HG03159 (cell line): ENCODE measurements at regions not wholly inside any gene's neighbourhood (a gene's known extent, or its start where the extent isn't known, plus 50 kb on each side); places are given as distances from the start of the nearest gene placed in this dataset.

Source experiments
- ATAC-seq: cut with Tn5 transposase; IDR thresholded peaks from one replicate; pipeline ENCODE4 v1.9.1; 2021; ENCODE audit warnings: mild to moderate bottlenecking, moderate library complexity; ENCODE audit not compliant: unreplicated experiment

DNA sequence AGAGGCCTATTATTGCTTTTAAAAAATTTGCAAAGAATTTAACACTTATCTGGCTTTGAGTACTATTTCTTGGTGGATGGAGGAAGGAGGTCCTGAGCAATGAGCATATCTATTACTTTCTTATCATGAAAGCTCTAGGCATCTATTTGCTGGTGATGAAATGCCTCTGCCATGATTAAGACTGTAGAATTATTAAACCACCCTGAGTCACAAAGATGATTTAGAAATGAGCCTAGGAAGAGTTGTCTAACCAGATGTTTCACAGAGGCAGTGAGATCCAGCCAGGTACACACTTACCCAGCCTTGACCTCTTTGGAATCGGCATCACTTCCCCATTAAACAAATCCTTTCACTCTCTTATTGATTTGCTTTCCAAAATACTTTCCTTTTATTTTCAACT lies 304.4 kb upstream of the KIF2A start:
- no peak for ATAC-seq

DNA sequence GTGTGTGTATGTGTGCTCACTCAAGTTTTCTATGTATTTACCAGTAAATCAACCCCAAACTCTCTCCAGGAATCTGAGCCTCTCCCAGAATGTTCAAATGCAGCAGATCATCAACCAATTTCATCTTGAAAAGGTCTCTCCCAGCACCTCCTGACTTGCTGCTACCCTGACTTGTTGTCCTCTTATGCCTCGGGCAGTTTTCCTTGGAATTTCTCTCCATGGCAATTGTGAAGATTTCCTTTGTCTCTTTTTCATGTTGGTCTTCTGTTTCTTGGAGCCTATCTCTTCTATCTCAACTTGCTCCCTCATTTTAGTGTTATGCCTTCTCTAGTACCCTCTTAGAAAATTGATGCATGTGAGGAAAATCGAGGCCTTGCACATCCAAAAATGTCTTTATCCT lies 303.6 kb upstream of the KIF2A start:
- no peak for ATAC-seq

DNA sequence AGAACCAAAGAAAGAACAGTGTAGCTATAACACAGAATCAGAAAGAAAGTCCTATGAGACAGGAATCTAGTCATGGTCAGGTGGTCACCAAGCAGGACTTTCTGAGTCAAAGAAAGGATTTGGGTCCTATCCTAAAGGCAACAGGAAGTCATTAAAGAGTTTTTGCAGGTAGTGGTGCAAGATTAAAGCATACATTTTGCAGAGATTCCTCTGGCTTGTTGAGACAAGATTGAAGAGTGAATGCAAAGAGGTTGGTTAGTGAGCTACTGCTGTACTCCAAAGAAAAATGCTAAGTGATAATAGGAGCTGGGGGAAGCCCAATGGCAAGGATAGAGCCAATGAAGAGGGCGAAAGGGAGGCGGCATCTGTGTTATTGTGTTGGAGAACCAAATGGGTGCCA lies 300.5 kb upstream of the KIF2A start:
- ATAC-seq: no peak

DNA sequence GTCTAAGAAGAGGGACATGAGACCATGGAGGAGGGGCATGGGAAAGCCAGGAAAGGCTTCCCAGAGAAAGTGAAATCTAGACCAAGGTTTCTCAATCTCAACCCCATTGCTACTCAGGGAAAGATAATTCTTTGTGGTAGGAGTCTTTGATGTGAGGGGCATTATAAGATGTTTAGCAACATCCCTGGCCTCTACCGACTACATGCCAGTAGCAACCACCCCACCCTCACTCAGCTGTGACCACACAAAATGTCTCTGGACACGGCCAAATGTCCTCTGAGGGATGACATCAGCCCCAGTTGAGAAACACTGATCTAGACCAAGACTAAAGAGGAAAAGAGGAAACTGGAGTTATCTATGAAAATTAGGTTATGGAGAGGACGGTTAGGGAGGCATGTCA lies 298.5 kb upstream of the KIF2A start:
- ATAC-seq: no peak

DNA sequence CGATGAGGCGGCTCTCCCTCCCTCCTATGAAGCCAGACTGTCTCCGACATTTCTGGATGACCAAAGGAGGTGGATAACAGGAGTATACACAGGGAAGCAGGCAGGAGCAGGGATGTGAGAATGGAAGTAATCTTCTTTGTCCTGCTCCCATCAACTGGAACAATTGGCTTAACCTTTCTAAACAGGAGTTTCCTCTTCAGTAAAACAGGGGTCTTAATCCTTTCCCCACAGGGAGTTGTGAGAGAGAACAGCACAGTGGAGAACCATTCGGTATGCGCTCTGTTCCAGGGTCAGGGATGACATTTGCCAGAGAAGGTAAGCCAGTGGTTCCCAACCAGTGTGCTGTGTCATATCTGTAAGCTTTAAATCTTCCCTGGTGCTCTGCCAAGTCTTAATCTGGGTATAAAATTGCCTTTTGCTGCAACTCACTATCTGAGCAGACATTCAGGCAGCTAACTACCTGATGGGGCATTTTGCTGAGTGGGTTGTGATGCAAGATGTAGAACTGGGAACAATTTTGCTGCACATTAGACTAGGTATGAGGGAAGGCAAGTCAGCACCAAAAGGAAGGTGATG lies 294.8 kb upstream of the KIF2A start:
- ATAC-seq: no peak

DNA sequence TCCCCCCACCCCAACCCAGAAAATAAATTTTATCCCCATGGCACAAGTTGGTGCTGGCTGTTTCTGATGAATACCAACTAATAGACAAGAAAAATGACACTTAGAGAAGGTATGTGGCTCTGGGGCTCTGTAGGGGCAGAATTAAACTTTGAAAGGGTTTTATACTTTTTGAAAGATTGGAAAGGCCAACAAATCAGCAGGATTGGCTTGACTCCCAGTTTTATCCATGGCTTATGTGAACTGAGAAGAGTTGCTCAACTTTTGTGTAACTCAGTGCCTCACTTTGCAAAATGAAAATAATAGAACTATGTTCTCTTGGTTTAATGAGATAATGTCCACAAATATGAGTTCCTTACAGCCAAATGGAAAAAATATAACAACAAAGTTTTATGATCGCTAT lies 288.9 kb upstream of the KIF2A start:
- ATAC-seq: no peak

DNA sequence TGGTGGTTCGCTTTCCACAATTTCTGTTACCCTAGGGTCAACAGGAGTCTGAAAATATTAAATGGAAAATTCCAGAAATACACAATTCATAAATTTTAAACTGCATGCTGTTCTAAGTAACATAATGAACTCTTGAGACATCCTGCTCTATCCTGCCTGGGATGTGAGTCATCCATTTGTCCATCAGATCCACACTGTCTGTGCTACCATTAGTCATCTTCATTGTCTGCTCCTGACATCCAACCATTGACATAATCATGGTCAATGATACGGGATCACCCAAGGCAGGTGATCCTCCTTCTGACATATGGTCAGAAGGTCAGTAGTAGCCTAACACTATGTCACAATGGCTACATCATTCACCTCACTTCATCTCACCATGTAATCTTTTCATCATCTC lies 276.7 kb upstream of the KIF2A start:
- ATAC-seq: no peak

DNA sequence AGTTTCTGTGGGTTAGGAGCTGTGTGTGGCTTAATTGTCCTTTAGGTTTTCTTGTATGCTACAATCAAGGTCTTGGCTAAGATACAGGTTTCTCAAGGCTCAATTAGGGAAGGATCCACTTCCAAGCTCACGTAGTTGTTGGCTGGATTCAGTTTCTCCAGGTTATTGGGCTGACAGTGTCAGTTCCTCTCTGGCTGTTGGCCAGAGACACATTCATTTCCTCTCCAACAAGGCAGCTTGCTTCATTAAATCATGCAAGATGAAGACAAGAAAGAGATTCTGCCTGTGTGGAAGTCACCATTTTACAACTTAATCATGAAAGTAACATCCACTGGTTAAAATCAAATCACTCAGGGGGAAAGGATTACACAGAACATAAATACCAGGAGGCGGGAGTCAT lies 275.7 kb upstream of the KIF2A start:
- no peak for ATAC-seq

DNA sequence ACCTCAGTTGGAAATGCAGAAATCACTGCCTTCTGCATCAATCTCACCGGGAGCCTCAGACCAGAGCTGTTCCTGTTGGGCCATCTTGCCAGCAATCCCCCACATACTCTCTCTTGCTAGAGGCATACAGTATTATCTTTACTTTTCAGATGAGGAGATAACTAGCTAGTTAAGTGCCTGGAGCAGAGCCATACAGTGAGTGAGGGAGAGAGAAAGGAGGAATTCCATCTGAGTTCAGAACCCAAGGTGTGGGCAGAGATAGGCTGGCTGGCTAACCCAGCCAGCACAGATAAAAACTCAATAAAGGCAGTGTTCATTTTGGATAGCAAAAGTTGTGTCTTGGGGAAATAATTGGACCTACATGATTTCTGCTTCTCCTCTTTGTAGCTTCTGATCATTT lies 268.0 kb upstream of the KIF2A start:
- no peak for ATAC-seq

DNA sequence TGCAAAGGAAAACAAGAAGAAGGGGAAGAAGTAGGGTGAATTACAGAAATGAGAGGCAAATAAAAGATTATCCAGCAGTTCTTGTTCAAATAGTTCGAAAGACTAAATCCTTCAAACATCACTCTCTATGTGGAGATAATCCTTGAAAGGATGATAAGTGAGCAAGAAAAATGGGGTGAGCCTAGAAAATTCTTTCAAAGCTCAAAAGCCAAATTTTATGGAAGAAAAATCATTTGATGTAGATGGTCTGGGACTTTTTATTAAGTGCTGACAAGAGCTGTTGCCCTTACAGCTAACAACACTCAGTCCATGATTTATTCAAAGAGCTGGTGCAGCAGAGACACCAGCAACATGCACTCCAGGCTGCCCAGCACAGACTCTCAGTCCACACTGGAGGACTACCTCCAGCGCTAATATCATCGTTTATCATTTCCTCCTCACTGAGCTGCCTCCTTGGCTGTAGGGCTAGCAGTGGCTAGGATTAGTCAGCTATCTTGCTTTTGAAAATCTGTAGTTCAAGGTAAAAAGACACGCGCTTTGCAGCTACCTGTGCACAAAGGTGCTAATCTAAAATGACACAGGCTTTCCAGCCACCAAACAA lies 264.8 kb upstream of the KIF2A start:
- no peak for ATAC-seq

DNA sequence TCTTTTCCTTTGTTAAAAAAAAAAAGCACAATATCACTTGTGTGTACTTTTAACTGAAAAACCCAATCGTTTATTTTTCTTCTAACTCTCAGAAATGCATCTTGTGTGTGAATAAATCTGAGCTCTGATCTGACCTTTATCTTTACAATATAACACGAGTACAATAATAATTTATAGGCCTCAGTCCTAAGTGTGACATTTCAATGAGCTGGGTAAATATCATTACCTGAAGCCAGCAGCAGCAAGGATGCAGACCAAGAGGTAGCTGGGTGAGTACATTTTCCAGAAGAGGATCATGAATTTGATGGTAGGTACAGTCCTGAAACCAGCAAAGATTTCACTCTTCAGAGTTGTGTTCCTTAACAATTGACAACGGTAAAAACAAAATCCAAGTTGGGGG lies 264.0 kb upstream of the KIF2A start:
- ATAC-seq: no peak

DNA sequence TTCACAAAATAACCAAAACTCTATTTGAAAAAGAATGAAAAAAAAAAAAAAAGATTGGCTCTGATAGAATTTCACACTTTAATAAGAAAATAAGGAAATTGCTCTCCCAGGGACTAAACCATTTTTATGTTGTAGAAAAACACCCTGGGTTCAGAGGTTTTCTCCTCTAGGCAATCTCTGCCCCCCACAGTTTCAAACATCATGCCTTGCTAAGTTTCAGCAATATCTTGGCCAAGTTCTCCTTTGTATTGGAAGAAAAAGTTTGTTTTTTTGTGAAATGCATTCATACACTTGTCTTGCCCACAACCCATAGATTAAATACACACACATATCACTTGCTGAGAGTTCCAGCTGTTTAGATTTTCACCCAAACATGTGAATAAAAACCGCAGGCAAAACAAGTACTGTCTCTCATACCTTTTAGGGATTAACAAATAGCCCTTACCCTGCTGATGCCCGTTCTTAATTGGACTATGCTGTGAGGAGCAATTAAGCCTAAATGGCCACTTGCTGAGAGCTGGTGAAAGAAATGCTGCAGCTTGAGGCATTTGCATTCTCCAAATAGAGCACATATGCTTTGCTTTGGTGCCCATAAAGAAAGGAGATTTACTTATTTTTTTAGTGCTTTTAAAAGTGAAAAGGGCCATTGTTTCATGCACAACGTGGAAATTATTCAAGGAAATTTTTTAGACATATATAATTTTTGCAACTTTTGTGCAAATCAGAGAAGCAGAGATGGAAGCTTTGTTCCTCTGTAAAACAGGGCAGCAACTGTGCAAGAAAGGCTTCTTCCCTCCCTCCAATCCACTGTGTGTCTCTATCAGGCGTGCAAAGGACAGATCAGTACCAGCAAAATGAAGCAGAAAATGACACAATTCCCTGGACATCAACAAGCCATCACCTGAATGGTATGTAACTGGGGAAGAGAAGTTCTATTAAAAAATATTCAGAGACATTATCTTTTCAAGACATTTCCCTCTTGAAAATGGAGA lies 262.4 kb upstream of the KIF2A start:
- ATAC-seq: no peak

DNA sequence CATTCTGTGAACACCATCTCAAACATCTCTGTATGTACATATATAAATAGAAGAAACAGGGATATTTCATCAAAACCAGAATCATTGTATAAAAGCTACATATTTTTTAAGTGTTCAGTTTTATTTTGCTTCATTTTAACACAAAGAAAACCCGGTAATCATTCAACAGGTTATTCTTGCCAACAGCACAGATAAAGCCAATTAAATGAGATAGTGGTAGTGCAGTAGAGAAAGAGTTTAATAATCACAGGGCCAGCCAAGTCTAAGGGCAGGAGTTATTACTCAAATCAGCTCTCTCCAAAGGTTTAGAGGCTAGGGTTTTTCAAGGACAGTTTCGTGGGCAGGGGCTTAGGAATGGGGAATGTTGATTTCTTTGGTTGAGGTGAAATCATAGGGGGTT lies 261.0 kb upstream of the KIF2A start:
- ATAC-seq: no peak

DNA sequence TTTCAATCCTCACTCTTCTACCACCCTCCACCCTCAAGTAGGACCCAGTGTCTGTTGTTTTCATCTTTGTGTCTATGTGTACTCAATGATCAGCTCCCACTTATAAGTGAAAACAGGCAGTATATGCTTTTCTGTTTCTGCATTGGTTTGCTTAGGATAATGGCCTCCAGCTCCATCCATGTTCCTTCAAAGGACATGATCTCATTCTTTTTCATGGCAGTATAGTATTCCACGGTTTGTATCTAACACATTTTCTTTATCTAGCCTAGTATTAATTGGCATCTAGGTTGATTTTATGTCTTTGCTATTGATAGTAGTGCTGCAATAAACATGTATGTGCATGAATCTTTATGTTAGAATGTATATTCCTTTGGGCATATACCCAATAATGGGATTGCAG lies 259.8 kb upstream of the KIF2A start:
- no peak for ATAC-seq

DNA sequence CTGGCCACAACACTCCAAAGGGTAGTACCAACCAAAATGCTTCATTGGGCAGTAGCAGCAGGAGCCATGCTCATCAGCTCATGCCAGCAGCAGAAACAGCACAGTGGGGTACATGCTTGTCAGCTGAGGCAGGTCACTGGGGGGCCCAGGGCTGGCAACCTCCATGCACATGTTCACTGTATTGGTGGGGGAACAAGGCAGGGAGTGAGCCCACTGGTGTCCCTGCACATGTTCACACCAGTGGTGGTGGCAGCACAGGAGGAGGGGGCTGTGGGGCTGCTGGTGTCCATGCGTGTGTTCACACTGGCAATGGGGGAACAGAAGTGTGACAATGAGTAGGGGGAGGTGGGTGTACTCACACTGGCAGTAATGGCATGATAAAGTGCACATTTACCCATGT lies 254.3 kb upstream of the KIF2A start:
- no peak for ATAC-seq

DNA sequence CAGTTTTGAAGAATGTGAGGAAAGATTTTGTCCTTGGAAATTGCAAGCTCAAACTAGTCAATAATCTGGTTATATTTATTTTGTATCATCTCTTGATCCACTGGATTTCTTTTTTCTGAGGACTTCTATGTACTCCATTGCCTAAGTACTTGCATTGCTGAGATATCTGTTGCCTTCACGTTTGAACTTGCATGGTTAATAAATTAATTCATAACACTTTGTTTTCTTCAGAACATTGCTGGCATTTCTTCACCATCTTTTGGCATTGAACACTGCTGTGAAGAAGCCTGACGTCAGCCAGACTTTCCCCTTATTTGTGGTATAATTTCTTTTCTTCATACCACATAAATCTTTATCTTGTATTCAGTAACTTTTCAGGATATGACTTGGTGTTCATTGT lies 246.0 kb upstream of the KIF2A start:
- ATAC-seq: no peak

DNA sequence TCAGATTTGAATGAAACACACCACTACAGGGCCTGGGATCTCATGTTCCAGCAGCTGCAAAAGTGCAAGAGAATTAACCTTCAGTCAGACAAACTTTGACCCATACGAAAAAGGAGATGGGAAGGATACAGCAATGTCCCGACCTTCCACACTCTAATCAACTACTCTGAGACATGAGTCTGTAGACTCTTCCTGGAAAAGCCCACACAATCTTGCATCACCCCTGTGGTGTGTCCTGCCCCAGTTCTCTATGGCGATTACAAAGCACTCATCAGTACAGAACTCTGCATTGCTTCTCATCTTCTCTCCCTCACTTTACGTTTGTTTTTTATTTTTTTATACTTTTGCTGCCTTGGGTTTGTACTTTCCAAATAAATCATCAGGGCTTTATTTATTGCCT lies 241.0 kb upstream of the KIF2A start:
- ATAC-seq: no peak

DNA sequence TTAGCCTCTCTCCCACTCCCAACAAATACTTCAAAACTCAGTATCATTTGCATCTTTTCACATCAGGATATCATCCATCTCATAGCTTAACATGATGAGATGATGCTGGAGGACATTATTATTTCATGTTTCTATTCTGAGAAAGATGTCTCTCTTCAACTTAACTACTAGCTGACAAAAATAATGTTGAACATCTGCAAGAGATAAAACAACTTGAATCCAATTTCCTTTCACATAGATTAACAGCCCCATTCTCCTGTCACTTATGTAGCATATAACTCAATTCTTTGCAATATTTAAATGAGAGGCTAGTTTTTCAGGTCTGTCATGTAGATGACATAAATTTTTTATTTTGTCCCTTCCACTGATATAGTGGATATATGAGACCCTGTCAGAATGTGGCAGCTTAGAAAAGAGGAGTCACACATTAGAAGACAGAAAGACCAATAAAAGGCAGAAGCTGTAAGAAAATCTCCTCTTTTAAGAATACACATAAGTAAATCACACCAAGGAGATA lies 239.2 kb upstream of the KIF2A start:
- ATAC-seq: no peak

DNA sequence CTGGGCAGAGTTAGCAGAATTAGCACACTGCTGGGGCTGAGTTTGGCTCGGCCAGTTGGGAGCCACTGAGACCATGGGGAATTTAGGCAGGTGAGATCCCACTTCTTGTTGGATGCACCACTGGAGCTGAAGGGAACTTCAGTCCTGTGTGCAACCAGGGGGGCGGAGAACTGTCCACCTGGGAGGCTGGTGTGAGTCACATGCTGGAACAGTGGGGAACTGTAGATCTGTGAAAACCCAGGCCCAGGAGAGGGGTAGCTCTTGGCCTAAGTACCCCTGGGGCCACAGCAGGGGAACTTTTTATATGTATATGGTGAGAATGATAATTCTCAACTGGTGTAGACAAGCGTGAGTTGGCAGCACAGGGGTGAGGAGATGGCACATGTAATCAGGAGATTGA lies 237.5 kb upstream of the KIF2A start:
- ATAC-seq: no peak

DNA sequence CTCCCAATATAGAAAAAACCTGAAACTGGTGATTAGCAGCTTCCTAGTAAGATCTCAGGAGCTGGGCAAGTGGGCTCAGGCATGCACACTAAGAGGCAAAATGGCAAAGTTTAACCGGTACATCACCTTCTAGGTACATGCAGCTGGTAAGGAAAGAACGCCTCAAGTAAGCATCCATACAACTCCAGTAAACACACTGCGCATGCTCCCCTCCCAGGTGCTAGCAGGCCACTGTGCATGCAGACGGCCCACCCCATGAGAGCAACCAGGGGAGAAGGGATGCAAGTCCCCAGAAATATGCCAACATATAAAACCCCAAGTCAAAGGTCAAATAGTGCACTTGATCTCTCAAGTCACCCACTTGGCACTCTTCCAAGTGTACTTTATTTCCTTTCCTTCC lies 228.6 kb upstream of the KIF2A start:
- no peak for ATAC-seq

DNA sequence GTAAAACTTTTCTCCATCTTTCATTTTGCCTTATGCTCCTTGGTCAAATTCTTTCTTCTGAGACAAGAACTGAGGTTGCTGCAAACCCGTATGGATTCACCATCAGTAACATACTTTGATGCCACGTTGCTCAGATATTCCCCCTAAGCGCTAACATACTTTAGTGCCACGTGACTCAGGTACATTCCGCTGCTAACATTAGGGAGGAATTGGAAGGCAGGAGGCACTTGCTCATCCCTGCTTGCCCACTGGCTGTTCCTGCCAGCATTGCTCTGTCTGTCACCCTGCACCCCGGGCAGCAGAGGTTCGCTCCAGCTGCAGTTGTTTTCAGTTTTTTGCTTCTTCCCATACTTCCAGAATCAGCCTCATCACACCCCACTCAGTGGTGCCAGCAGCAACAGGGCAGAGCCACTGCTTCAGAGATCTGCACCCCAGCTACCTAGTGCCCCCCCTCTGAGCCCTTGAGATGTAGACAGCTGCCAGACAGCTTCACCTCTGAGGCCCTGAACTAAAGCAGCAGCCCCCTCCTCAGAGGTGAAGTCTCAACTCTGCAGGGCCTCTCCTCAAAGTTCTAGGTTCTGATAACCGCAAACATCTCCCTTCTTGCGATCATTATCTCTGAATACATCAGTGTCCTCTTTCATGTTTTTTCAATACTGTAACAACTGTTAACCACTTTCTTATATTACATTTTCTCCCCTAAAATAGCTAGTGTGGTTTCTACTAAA lies 228.0 kb upstream of the KIF2A start:
- ATAC-seq: no peak
